Fibroblast of lung (primary cell): ENCODE measurements at regions not wholly inside any gene's neighbourhood (a gene's known extent, or its start where the extent isn't known, plus 50 kb on each side); places are given as distances from the start of the nearest gene placed in this dataset.

Experiments
- DNase-seq, 2 donors: peaks; one replicate each; pipeline versions ENCODE4 v3.0.0 to v3.0.0-alpha.2; 2010; ENCODE audit warnings: low read depth in 2 of 2
- H2AFZ ChIP-seq: 2 replicates; pipeline ENCODE4 v1.5.1; 2012; ENCODE audit warnings: low read length, control low read depth, inconsistent platforms
- H3K27ac ChIP-seq: 2 replicates; pipeline ENCODE4 v1.5.1; 2011; ENCODE audit warnings: low read length, control low read depth; ENCODE audit not compliant: insufficient read depth
- H3K27me3 ChIP-seq: 2 replicates; pipeline ENCODE4 v1.5.1; 2011; ENCODE audit warnings: mild to moderate bottlenecking, low read length; ENCODE audit not compliant: control insufficient read depth, insufficient read depth
- H3K36me3 ChIP-seq: 2 replicates; pipeline ENCODE4 v1.5.1; 2011; ENCODE audit warnings: low read length; ENCODE audit not compliant: control insufficient read depth, insufficient read depth
- H3K4me1 ChIP-seq: 2 replicates; pipeline ENCODE4 v1.5.1; 2011; ENCODE audit warnings: low read length; ENCODE audit not compliant: control insufficient read depth, insufficient read depth; ENCODE audit errors: extremely low read depth
- H3K4me2 ChIP-seq: 2 replicates; pipeline ENCODE4 v1.5.1; 2011; ENCODE audit warnings: low read length, control low read depth; ENCODE audit not compliant: insufficient read depth; ENCODE audit errors: extremely low read depth
- H3K4me3 ChIP-seq, 4 experiments: fragments of 200-600 bp in 1 of 4; sonication (generic) in 1 of 4; replicated peaks in 1 of 4; 2 replicates each; pipeline ENCODE4 v1.5.1; 2011 to 2016; ENCODE audit warnings: low read length in 4 of 4, low read depth in 3 of 4, mild to moderate bottlenecking in 3 of 4, control low read depth in 2 of 4, inconsistent platforms in 1 of 4, mixed read lengths in 1 of 4; ENCODE audit not compliant: insufficient read depth in 1 of 4; ENCODE audit errors: control extremely low read depth in 1 of 4
- H3K79me2 ChIP-seq: 2 replicates; pipeline ENCODE4 v1.5.1; 2012; ENCODE audit warnings: mild to moderate bottlenecking, low read length, inconsistent platforms; ENCODE audit not compliant: control insufficient read depth, insufficient read depth
- H3K9ac ChIP-seq: 2 replicates; pipeline ENCODE4 v1.5.1; 2011; ENCODE audit warnings: mild to moderate bottlenecking, low read length, control low read depth; ENCODE audit not compliant: insufficient read depth
- H3K9me3 ChIP-seq: 2 replicates; pipeline ENCODE4 v1.5.1; 2012; ENCODE audit warnings: low read depth, low read length; ENCODE audit not compliant: control insufficient read depth, insufficient read depth
- H4K20me1 ChIP-seq: 2 replicates; pipeline ENCODE4 v1.5.1; 2011; ENCODE audit warnings: low read length; ENCODE audit not compliant: control insufficient read depth, insufficient read depth; ENCODE audit errors: extremely low read depth
- CTCF ChIP-seq, 2 donors: IDR thresholded peaks in 1 of 2; conservative IDR thresholded peaks in 1 of 2; 1 replicate in 1 of 2; 2 replicates in 1 of 2; pipeline ENCODE4 v1.5.1; 2011 to 2012; ENCODE audit warnings: low read length in 2 of 2, control low read depth in 1 of 2, inconsistent platforms in 1 of 2, low read depth in 1 of 2, mild to moderate bottlenecking in 1 of 2
- EZH2 ChIP-seq: IDR thresholded peaks from 2 replicates; pipeline ENCODE4 v1.5.1; 2012; ENCODE audit warnings: low read length, control low read depth, mild to moderate bottlenecking; ENCODE audit errors: missing control alignments

- Histone ChIP-seq H4K20me1 (no peaks in the 10 kb centered on the region), H3K4me3 (no peak overlapping the region), H2AFZ (no peak overlapping the region), H3K4me1 (no peaks in the 10 kb centered on the region), H3K9me3 (no peaks in the 10 kb centered on the region), H3K4me2 (no peak overlapping the region), H3K79me2 (no peaks in the 10 kb centered on the region), H3K9ac (no peak overlapping the region), H3K36me3 (no peaks in the 10 kb centered on the region), H3K27ac (no peak overlapping the region), H3K27me3 (no peaks in the 10 kb centered on the region)
- peak in 1 of 2 donors; percentile 50 for DNase-seq
- no peak for TF ChIP-seq CTCF (conservative IDR thresholded peaks at IDR 0.05 in 1 of 2, IDR thresholded peaks at IDR 0.05 in 1 of 2; ENCODE audit: low read depth in 1 of 2, low read length in 2 of 2)
- no peak for TF ChIP-seq EZH2
Observed at GRCh38 chr4:111501946-111502345, 643.3 kb upstream of the FAM241A start.

DNA sequence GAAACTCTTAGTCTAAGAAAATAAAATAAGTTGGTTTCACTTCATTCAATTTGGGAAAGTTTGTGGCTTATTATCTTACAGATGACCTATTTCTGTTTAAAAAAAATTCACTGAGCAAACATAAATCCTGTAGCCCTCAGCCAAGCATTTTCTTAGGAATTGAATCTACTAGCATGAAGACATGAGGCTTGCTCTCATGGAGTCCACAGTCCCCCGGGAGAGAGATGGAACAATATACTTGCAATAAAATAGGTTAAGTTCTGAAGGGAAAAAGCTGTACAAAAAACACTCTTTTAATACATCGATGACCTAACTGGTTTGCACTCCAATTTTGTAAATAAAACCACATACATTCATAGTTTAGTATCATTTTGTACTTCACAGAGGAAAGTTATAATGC, 642.6 kb upstream of the FAM241A start:
- no peak overlapping the region for H3K9ac ChIP-seq
- no peak overlapping the region for H2AFZ ChIP-seq

GRCh38 chr4:111506706-111507105, 638.5 kb upstream of the FAM241A start:
- H3K9me3 ChIP-seq, result no peaks in the 10 kb centered on the region
- no peak overlapping the region for H2AFZ ChIP-seq
- no peak overlapping the region for H3K4me3 ChIP-seq
- no peak for TF ChIP-seq EZH2
- no peak for TF ChIP-seq CTCF (conservative IDR thresholded peaks at IDR 0.05 in 1 of 2, IDR thresholded peaks at IDR 0.05 in 1 of 2; ENCODE audit: low read depth in 1 of 2, low read length in 2 of 2)
- H3K4me2 ChIP-seq, result no peak overlapping the region
- no peak overlapping the region for H3K27ac ChIP-seq
- no peak overlapping the region for H3K9ac ChIP-seq
- peak; percentile 57 to 86 for DNase-seq
- no peaks in the 10 kb centered on the region for H3K36me3 ChIP-seq
- H4K20me1 ChIP-seq, result no peaks in the 10 kb centered on the region
- H3K79me2 ChIP-seq, result no peaks in the 10 kb centered on the region
- H3K27me3 ChIP-seq, result no peaks in the 10 kb centered on the region
- H3K4me1 ChIP-seq, result no peaks in the 10 kb centered on the region

More for the DNA sequence above, 642.6 kb upstream of the FAM241A start:
- no peak for TF ChIP-seq EZH2
- TF ChIP-seq CTCF (conservative IDR thresholded peaks at IDR 0.05 in 1 of 2, IDR thresholded peaks at IDR 0.05 in 1 of 2; ENCODE audit: low read depth in 1 of 2, low read length in 2 of 2), result no peak
- H3K79me2 ChIP-seq, result no peaks in the 10 kb centered on the region
- H3K4me1 ChIP-seq, result no peaks in the 10 kb centered on the region
- H3K27ac ChIP-seq, result no peak overlapping the region
- no peaks in the 10 kb centered on the region for H3K9me3 ChIP-seq
- no peak overlapping the region for H3K4me3 ChIP-seq
- no peaks in the 10 kb centered on the region for H3K27me3 ChIP-seq
- no peaks in the 10 kb centered on the region for H4K20me1 ChIP-seq
- DNase-seq, result no peak
- H3K4me2 ChIP-seq, result no peak overlapping the region
- H3K36me3 ChIP-seq, result no peaks in the 10 kb centered on the region
